HepG2 (cell line): ENCODE measurements at regions not wholly inside any gene's neighbourhood (a gene's known extent, or its start where the extent isn't known, plus 50 kb on each side); places are given as distances from the start of the nearest gene placed in this dataset.

Source experiments
- ATAC-seq: fragments of 200-7000 bp; cut with Tn5 transposase; 3 replicates; pipeline ENCODE4 v1.9.1; 2020; ENCODE audit warnings: mild to moderate bottlenecking, moderate library complexity
- BruUV-seq: library from RNA; stranded (reverse); fragments of 400-500 nt; replicated peaks from 2 replicates; lab custom pipeline; 2021; lab: Mats Ljungman, UMichigan
- CTCF ChIA-PET: fragments of 300-600 bp; formaldehyde crosslinking; extraction: SDS; loops from one replicate; lab custom pipeline; 2021; ENCODE audit warnings: low total read pairs, inconsistent platforms, low intra/inter-chr PET ratio; lab: Yijun Ruan, JAX
- POLR2A ChIA-PET: fragments of 350-600 bp; sonication (Branson Sonifier 250); formaldehyde crosslinking; loops from one replicate; lab custom pipeline; 2020; ENCODE audit warnings: antibody characterized with exemption, inconsistent platforms; lab: Yijun Ruan, JAX
- DNase-seq: peaks from one replicate; pipeline ENCODE4 v3.0.0-alpha.2; 2015; ENCODE audit warnings: low spot score
- FAIRE-seq: peaks from 3 replicates; lab custom pipeline; 2011; peaks lifted over from hg19 to GRCh38; lab: Jason Lieb, UNC
- H2AFZ ChIP-seq: one replicate; pipeline ENCODE4 v1.6.1; 2011; ENCODE audit warnings: low read length, inconsistent platforms
- H3K27ac ChIP-seq: fragments of 300-600 bp; 3 replicates; pipeline ENCODE4 v1.8.0; 2011; ENCODE audit warnings: mixed run types, mild to moderate bottlenecking, mixed read lengths, low read length, inconsistent platforms; ENCODE audit not compliant: insufficient read depth; ENCODE audit errors: extremely low read length
- H3K27me3 ChIP-seq, 2 experiments: fragments of 200-600 bp in 1 of 2; 2 replicates in 1 of 2; 3 replicates in 1 of 2; pipeline versions ENCODE4 v1.6.0 to v1.8.0; 2011; ENCODE audit warnings: low read length in 2 of 2, mild to moderate bottlenecking in 2 of 2, moderate library complexity in 2 of 2, inconsistent platforms in 1 of 2; ENCODE audit not compliant: insufficient read depth in 2 of 2, control insufficient read depth in 1 of 2
- H3K36me3 ChIP-seq, 2 experiments: fragments of 200-600 bp in 1 of 2; replicated peaks in 1 of 2; 2 replicates in 1 of 2; 3 replicates in 1 of 2; pipeline versions ENCODE4 v1.5.1 to v1.8.0; 2011; ENCODE audit warnings: low read length in 2 of 2, inconsistent platforms in 1 of 2; ENCODE audit not compliant: insufficient read depth in 2 of 2, control insufficient read depth in 1 of 2
- H3K4me1 ChIP-seq: 2 replicates; pipeline ENCODE4 v1.5.1; 2012; ENCODE audit warnings: low read length, inconsistent platforms; ENCODE audit not compliant: insufficient read depth
- H3K4me2 ChIP-seq: 2 replicates; pipeline ENCODE4 v1.6.0; 2011; ENCODE audit warnings: low read depth, low read length, inconsistent platforms
- H3K4me3 ChIP-seq, 3 experiments: fragments of 200-600 bp in 1 of 3; sonication (generic), shearing (Covaris generic) in 1 of 3; replicated peaks in 1 of 3; 2 replicates each; pipeline ENCODE4 v1.5.1; 2011 to 2016; ENCODE audit warnings: low read length in 3 of 3, inconsistent platforms in 2 of 3, low read depth in 2 of 3, mild to moderate bottlenecking in 2 of 3, control low read depth in 1 of 3, mixed read lengths in 1 of 3; ENCODE audit not compliant: insufficient read depth in 1 of 3
- H3K79me2 ChIP-seq: one replicate; pipeline ENCODE4 v1.6.1; 2011; ENCODE audit warnings: low read length, inconsistent platforms; ENCODE audit not compliant: insufficient read depth
- H3K9ac ChIP-seq: 2 replicates; pipeline ENCODE4 v1.6.0; 2011; ENCODE audit warnings: mild to moderate bottlenecking, low read depth, low read length, inconsistent platforms; ENCODE audit not compliant: insufficient read depth
- H3K9me3 ChIP-seq: 2 replicates; pipeline ENCODE4 v1.5.1; 2012; ENCODE audit warnings: mild to moderate bottlenecking, low read length
- H4K20me1 ChIP-seq: 2 replicates; pipeline ENCODE4 v1.6.0; 2011; ENCODE audit warnings: inconsistent platforms, mild to moderate bottlenecking, low read length, moderate library complexity; ENCODE audit not compliant: insufficient read depth
- CEBPB ChIP-seq: IDR thresholded peaks from 2 replicates; pipeline ENCODE4 v1.6.1; 2011; ENCODE audit warnings: low read depth, low read length, improper control_type of control experiment, borderline replicate concordance
- CSRNP2 ChIP-seq: sonication (generic); formaldehyde crosslinking; conservative IDR thresholded peaks from 2 replicates; pipeline ENCODE4 v1.8.0; 2022; ENCODE audit warnings: low read depth, missing genetic modification reagents
- CTCF ChIP-seq: sonication (generic); formaldehyde crosslinking; IDR thresholded peaks from 2 replicates; pipeline ENCODE4 v1.5.0; 2020; ENCODE audit warnings: mild to moderate bottlenecking, missing genetic modification reagents, moderate library complexity
- FOXO1 ChIP-seq: sonication (generic); formaldehyde crosslinking; IDR thresholded peaks from 2 replicates; pipeline ENCODE4 v1.4.0; 2020; ENCODE audit warnings: missing genetic modification reagents
- GABPA ChIP-seq, 2 experiments: IDR thresholded peaks; 2 replicates each; pipeline ENCODE4 v1.6.1; 2011 to 2016; ENCODE audit warnings: low read depth in 2 of 2, low read length in 1 of 2, missing biosample characterization in 1 of 2, missing genetic modification characterization in 1 of 2
- GPN1 ChIP-seq: sonication (generic); formaldehyde crosslinking; IDR thresholded peaks from 2 replicates; pipeline ENCODE4 v1.5.1; 2020; ENCODE audit warnings: missing genetic modification reagents, borderline replicate concordance
- HINFP ChIP-seq: sonication (generic); formaldehyde crosslinking; IDR thresholded peaks from 2 replicates; pipeline ENCODE4 v1.4.0; 2020; ENCODE audit warnings: low read depth, mild to moderate bottlenecking, missing genetic modification reagents
- MTF2 ChIP-seq: sonication (generic); formaldehyde crosslinking; IDR thresholded peaks from 2 replicates; pipeline ENCODE4 v1.5.0; 2020; ENCODE audit warnings: missing genetic modification reagents, borderline replicate concordance
- NCOA5 ChIP-seq: sonication (generic); formaldehyde crosslinking; IDR thresholded peaks from 2 replicates; pipeline ENCODE4 v1.4.0; 2020; ENCODE audit warnings: missing genetic modification reagents
- NR2F6 ChIP-seq, 2 experiments: IDR thresholded peaks; 2 replicates each; pipeline ENCODE4 v1.6.1; 2016; ENCODE audit warnings: antibody characterized with exemption in 1 of 2, mild to moderate bottlenecking in 1 of 2
- RXRB ChIP-seq: IDR thresholded peaks from 2 replicates; pipeline ENCODE4 v1.6.1; 2016; ENCODE audit warnings: borderline replicate concordance, missing genetic modification reagents, missing compliant biosample characterization
- SMC3 ChIP-seq: IDR thresholded peaks from 2 replicates; pipeline ENCODE4 v1.6.1; 2011; ENCODE audit warnings: low read length, improper control_type of control experiment
- SPEN ChIP-seq: sonication (generic); formaldehyde crosslinking; IDR thresholded peaks from 2 replicates; pipeline ENCODE4 v1.5.1; 2020; ENCODE audit warnings: low read depth, mild to moderate bottlenecking, missing genetic modification reagents
- TCF7L2 ChIP-seq: IDR thresholded peaks from 2 replicates; pipeline ENCODE4 v1.6.1; 2011; ENCODE audit warnings: mild to moderate bottlenecking, low read depth, low read length, moderate library complexity
- ZMAT3 ChIP-seq: sonication (generic); formaldehyde crosslinking; conservative IDR thresholded peaks from 2 replicates; pipeline ENCODE4 v1.7.0; 2021; ENCODE audit warnings: missing genetic modification reagents
- ZMYM4 ChIP-seq: sonication (generic); formaldehyde crosslinking; IDR thresholded peaks from 2 replicates; pipeline ENCODE4 v1.8.1; 2023; ENCODE audit warnings: mild to moderate bottlenecking, missing genetic modification reagents
- ZNF17 ChIP-seq: sonication (generic); formaldehyde crosslinking; IDR thresholded peaks from 2 replicates; pipeline ENCODE4 v1.5.0; 2020; ENCODE audit warnings: mild to moderate bottlenecking, missing genetic modification reagents
- ZNF713 ChIP-seq: sonication (generic); formaldehyde crosslinking; IDR thresholded peaks from 2 replicates; pipeline ENCODE4 v1.4.0; 2020; ENCODE audit warnings: mild to moderate bottlenecking, missing genetic modification reagents
- ZSCAN12 ChIP-seq: sonication (generic); formaldehyde crosslinking; IDR thresholded peaks from 2 replicates; pipeline ENCODE4 v1.9.0; 2021; ENCODE audit warnings: mild to moderate bottlenecking, missing genetic modification reagents
- ZSCAN20 ChIP-seq: sonication (generic); formaldehyde crosslinking; IDR thresholded peaks from 2 replicates; pipeline ENCODE4 v1.4.0; 2020; ENCODE audit warnings: missing genetic modification reagents, mild to moderate bottlenecking, borderline replicate concordance
- WGBS: methylation state at CpG from one replicate; pipeline ENCODE4 v1.1.6; 2017; ENCODE audit warnings: low lambda C conversion rate; 5-methylcytosine and 5-hydroxymethylcytosine counted together
- in situ Hi-C: cut with HindIII; loops from 2 replicates; pipeline ENCODE4 v1.10.0; 2017; ENCODE audit warnings: low pct_unique_long_range_greater_than_20kb; ENCODE audit not compliant: extremely low pct_ligation_motif_present
- intact Hi-C: fragments of 100-400 bp; cut with micrococcal nuclease; formaldehyde crosslinking; loops from one replicate; pipeline ENCODE4 v1.10.0; 2022; ENCODE audit not compliant: unreplicated experiment

GRCh38 chr11:111435046-111435698 lies 56.1 kb upstream of the POU2AF1 start (continued):
- TF ChIP-seq HINFP (CRISPR knock-in tag) (no peak), GABPA (IDR thresholded peaks at IDR 0.05; ENCODE audit: low read depth, low read length) (no peak), GABPA (CRISPR knock-in tag; IDR thresholded peaks at IDR 0.05; ENCODE audit: low read depth) (no peak)

- no TSS peak for BruUV-seq
- FAIRE-seq = peak; percentile 87
- no peak for TF ChIP-seq GPN1 (CRISPR knock-in tag)
- no peak for TF ChIP-seq CSRNP2 (CRISPR knock-in tag)
- TF ChIP-seq SMC3 = peak; percentile 76
- no peak for TF ChIP-seq TCF7L2
- no peak for TF ChIP-seq NCOA5 (CRISPR knock-in tag)
- TF ChIP-seq MTF2 (CRISPR knock-in tag) = no peak
- TF ChIP-seq FOXO1 (CRISPR knock-in tag) = no peak
- TF ChIP-seq ZMYM4 = peak; percentile 44
- peak; percentile 73 for TF ChIP-seq CTCF
- TF ChIP-seq ZSCAN20 (CRISPR knock-in tag) = no peak
- no peak for TF ChIP-seq RXRB (CRISPR knock-in tag)
- no peak for TF ChIP-seq ZSCAN12 (CRISPR knock-in tag)
- no peak for TF ChIP-seq SPEN (CRISPR knock-in tag)
- no peak for TF ChIP-seq ZNF713
- TF ChIP-seq ZMAT3 (CRISPR knock-in tag) = no peak
- TF ChIP-seq NR2F6 (IDR thresholded peaks at IDR 0.05) = no peak
- no peak for TF ChIP-seq NR2F6 (CRISPR knock-in tag; IDR thresholded peaks at IDR 0.05)
- TF ChIP-seq ZNF17 = no peak
- peak; percentile 54 for TF ChIP-seq CEBPB
These were observed 50.0 kb upstream of the POU2AF1 start for GRCh38 chr11:111429066-111429506.

More at GRCh38 chr11:111429066-111429506, 50.0 kb upstream of the POU2AF1 start:
- H3K27ac ChIP-seq = no peak overlapping the region
- ChIA-PET POLR2A (interaction anchor here (1.1 to 1.3 kb wide), 2 partner anchors 12 to 69 kb away, joined by 3 read pairs; no protein-coding TSS in a partner anchor), CTCF (interaction anchor here (1.2 to 2.1 kb wide), 3 partner anchors 17 to 146 kb away, joined by 4 to 21 read pairs (median 5); no protein-coding TSS in a partner anchor)
- ATAC-seq (peak; percentile 75), DNase-seq (peak; percentile 64)
- H3K27me3 ChIP-seq = no peaks in the 10 kb centered on the region
- no peaks in the 10 kb centered on the region for H3K36me3 ChIP-seq
- H3K4me2 ChIP-seq = peak overlapping the region; percentile 10
- in situ Hi-C loops = no loop called here
- intact Hi-C loops = no loop called here
- H3K9me3 ChIP-seq = no peaks in the 10 kb centered on the region
- no peak overlapping the region for H2AFZ ChIP-seq
- peaks cover 37% of the 10 kb centered on the region for H3K4me1 ChIP-seq
- no peaks in the 10 kb centered on the region for H3K79me2 ChIP-seq
- no peaks in the 10 kb centered on the region for H4K20me1 ChIP-seq
- H3K4me3 ChIP-seq = no peak overlapping the region
- 3% methylated on average over 7 of the region's 7 CpGs for WGBS
- H3K9ac ChIP-seq = no peak overlapping the region
